Adrenal gland (tissue), 9 donors: ENCODE measurements at regions not wholly inside any gene's neighbourhood (a gene's known extent, or its start where the extent isn't known, plus 50 kb on each side); places are given as distances from the start of the nearest gene placed in this dataset.
"Not testable (repeated sequence)": the region's sequence is repeated elsewhere in the genome, so short reads cannot be mapped to it uniquely, and the experiment has no call there.

Experiments used
- DNase-seq, 7 donors: peaks; one replicate each; pipeline ENCODE4 v3.0.0-alpha.2; 2019 to 2020
- H3K27ac ChIP-seq, 5 donors: fragments of 200-600 bp; sonication (generic) in 4 of 5; 1 replicate in 3 of 5; 2 replicates in 2 of 5; pipeline versions ENCODE4 v1.5.1 to v1.8.0; 2016 to 2020; ENCODE audit warnings: mild to moderate bottlenecking in 1 of 5
- H3K27me3 ChIP-seq: fragments of 200-600 bp; 2 replicates; pipeline ENCODE4 v1.8.0; 2021
- H3K36me3 ChIP-seq, 2 donors: fragments of 200-600 bp; replicated peaks in 1 of 2; 1 replicate in 1 of 2; 2 replicates in 1 of 2; pipeline versions ENCODE4 v1.5.1 to v1.8.0; 2018 to 2022
- H3K4me1 ChIP-seq, 2 donors: fragments of 200-600 bp; replicated peaks in 1 of 2; 1 replicate in 1 of 2; 2 replicates in 1 of 2; pipeline versions ENCODE4 v1.5.1 to v1.8.0; 2018 to 2021
- H3K4me3 ChIP-seq, 4 donors: fragments of 200-600 bp; sonication (generic) in 3 of 4; one replicate each; pipeline ENCODE4 v1.5.1; 2016 to 2018
- H3K9me3 ChIP-seq, 3 donors: fragments of 200-600 bp; sonication (generic) in 1 of 3; replicated peaks in 1 of 3; 1 replicate in 2 of 3; 2 replicates in 1 of 3; pipeline versions ENCODE4 v1.5.1 to v1.8.0; 2016 to 2021
- POLR2A ChIP-seq, 2 donors: fragments of 450-650 bp; IDR thresholded peaks; one replicate each; pipeline ENCODE4 v1.6.1; 2017; ENCODE audit warnings: antibody characterized with exemption in 2 of 2, mild to moderate bottlenecking in 2 of 2, moderate library complexity in 1 of 2
- WGBS, 4 donors: extraction: QIAGEN DNeasy Blood & Tissue Kit in 2 of 4; methylation state at CpG; one replicate each; pipeline versions ENCODE4 v1.1.5 to v1.1.7; 2013 to 2017; 5-methylcytosine and 5-hydroxymethylcytosine counted together
- intact Hi-C, 2 donors: fragments of 100-400 bp; cut with DNase I; formaldehyde crosslinking; loops; one replicate each; pipeline versions ENCODE4 v1.14.1 to v1.15.0; 2022 to 2023
- TF ChIP-seq, protein P1 (sequence below), 6 experiments: fragments of 450-650 bp in 4 of 6; fragments of 200-600 bp in 2 of 6; sonication (generic) in 1 of 6; IDR thresholded peaks; 1 replicate in 5 of 6; 2 replicates in 1 of 6; pipeline versions ENCODE4 v1.5.1 to v1.8.0; 2016 to 2021; ENCODE audit warnings: antibody characterized with exemption in 6 of 6, mild to moderate bottlenecking in 2 of 6, moderate library complexity in 1 of 6
- donor health status: healthy with polysubstance abuse.
- donor health status: Bipolar disorder and iron deficiency.
- donor health status: DM: yes; HTN: yes; CAD: no.
- donor health status: DM: no; HTN: no; CAD: no.
- donor health status: DM: no; HTN: no; CAD: no.

DNA sequence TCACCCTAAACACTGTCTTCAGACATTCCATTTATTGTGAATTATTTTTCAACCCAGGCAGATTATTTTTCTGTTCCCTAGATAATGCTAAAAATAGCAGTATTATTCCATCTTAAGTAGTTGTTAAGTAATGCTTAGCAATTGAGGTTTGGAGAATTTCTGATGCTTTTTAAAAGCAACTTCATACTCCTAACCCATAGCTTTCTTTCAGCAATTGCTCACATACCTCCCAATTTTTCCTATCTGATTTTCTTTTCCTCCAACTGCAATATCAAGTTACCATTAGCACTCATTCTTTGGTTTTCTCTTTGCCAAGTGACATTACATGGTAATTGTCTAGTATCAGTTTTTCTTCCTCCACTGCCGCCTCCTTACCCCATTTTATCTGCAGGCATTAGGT is 104.7 kb downstream of the GPR85 start:
- Histone ChIP-seq H3K27ac (no peak overlapping the region), H3K9me3 (no peaks in the 10 kb centered on the region), H3K4me3 (no peak overlapping the region), H3K27me3 (no peaks in the 10 kb centered on the region), H3K36me3 (no peaks in the 10 kb centered on the region), H3K4me1 (no peaks in the 10 kb centered on the region)
- no peak for TF ChIP-seq POLR2A (IDR thresholded peaks at IDR 0.05)
- TF ChIP-seq, protein P1, sequence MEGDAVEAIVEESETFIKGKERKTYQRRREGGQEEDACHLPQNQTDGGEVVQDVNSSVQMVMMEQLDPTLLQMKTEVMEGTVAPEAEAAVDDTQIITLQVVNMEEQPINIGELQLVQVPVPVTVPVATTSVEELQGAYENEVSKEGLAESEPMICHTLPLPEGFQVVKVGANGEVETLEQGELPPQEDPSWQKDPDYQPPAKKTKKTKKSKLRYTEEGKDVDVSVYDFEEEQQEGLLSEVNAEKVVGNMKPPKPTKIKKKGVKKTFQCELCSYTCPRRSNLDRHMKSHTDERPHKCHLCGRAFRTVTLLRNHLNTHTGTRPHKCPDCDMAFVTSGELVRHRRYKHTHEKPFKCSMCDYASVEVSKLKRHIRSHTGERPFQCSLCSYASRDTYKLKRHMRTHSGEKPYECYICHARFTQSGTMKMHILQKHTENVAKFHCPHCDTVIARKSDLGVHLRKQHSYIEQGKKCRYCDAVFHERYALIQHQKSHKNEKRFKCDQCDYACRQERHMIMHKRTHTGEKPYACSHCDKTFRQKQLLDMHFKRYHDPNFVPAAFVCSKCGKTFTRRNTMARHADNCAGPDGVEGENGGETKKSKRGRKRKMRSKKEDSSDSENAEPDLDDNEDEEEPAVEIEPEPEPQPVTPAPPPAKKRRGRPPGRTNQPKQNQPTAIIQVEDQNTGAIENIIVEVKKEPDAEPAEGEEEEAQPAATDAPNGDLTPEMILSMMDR (IDR thresholded peaks at IDR 0.05), result no peak
- intact Hi-C loops, result no loop called here
- no peak for DNase-seq
- 73 to 90% (median 83%) methylated on average over 1 of the region's 1 CpG for WGBS, 4 donors

DNA sequence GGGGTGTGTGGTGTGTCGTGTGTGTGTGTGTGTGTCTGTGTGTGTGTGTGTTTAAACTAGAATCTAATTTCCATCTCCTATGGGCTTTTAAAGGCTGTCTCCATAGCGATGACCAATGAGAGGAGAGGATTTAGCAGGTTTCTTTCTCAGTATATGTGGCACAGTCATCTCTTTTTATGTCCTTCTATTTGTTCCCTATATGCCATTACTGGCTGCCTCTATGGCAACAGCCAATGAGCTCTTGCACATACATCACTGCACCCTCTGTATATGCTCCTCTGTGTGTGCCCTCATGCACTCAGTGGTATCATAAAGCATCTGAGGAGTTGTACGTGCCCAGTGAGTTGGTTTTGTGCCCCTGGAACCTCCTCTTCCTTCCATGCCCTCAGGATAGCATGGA is 107.6 kb downstream of the GPR85 start:
- H3K36me3 ChIP-seq, DNase-seq, H3K9me3 ChIP-seq, H3K27ac ChIP-seq, intact Hi-C loops, H3K4me1 ChIP-seq, H3K4me3 ChIP-seq, H3K27me3 ChIP-seq: not testable (repeated sequence)
- 66 to 80% (median 74%) methylated on average over 1 to 2 of the region's 3 CpGs for WGBS, 4 donors

DNA sequence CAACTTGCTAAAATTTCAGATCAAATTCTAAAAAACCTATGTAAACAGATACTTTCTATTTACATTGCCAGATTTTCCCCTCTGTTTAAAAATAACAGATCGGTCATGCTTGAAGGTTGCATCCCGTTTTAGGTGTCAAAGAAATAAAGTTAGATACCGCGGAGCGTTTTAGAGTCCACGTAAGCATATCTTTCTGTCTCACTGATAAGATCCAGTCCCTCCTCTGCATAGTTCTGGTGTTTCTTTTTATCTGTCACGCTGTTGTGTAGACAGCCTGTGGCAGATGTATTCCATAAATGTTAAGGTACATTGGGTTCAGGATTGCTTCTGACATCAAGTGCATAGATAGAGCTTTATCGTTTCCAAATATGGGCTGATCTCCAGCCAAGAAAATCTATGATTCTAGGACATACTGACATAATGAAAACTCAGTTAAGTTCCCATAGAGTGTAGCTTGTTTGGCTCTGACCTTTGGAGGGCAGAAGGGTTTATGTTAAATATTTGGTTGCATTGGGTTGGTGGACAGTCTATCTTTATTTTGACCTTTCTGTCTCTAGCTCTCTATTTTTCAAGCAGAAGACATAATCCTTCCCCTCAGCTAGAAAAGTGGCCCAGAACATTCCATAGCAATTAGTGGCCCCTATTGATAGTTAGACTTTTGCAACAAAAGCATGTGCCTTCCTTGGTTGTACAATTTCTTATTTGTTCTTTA is 109.2 kb downstream of the GPR85 start:
- H3K36me3 ChIP-seq, DNase-seq, H3K4me1 ChIP-seq, H3K4me3 ChIP-seq, H3K9me3 ChIP-seq, intact Hi-C loops, H3K27me3 ChIP-seq, H3K27ac ChIP-seq: not testable (repeated sequence)
- WGBS, 4 donors, result 57 to 76% (median 63%) methylated on average over 1 to 5 of the region's 8 CpGs; no CpG with 5 or more reads in 1 of the 4 donors

DNA sequence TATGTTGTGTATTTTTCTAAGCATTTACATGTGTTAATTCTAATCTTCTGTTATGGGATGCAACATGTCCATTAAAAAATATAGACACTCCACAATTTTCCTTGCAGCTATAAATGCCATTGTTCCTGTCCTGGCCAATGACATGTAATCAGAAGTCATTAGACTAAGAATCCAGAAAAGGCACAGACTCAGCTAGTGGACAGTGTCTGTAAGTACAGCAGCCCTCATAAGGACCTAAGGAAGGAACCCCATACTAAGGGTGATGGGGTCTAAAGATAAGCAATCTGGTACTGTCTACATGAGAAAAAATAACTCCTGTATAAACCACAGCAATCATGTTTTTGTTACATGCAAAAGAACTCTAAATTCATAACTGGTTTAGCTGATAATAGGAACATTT is 115.9 kb downstream of the GPR85 start:
- Histone ChIP-seq H3K36me3 (no peaks in the 10 kb centered on the region), H3K4me1 (no peaks in the 10 kb centered on the region), H3K27me3 (no peaks in the 10 kb centered on the region), H3K27ac (no peak overlapping the region), H3K4me3 (no peak overlapping the region), H3K9me3 (no peaks in the 10 kb centered on the region)
- intact Hi-C loops, result no loop called here
- DNase-seq, result no peak
- TF ChIP-seq, protein P1 (IDR thresholded peaks at IDR 0.05), result no peak
- no peak for TF ChIP-seq POLR2A (IDR thresholded peaks at IDR 0.05)

DNA sequence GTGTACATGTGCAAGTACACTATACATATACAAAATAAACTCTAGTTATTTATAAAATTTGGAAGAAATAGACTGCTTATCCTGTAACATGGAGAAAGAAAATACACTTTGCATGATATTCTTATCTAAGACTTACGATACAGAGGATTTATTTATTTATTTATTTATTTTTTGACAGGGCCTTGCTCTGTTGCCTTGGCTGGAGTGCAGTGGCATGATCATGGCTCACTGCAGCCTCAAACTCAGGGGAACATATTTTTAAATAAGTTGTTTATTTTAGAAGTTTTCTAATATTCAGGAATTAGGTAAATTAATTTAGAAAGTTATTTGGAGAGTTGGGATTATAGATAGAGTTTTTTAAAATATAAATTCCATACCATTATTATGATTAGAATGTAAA is 116.7 kb downstream of the GPR85 start:
- intact Hi-C loops, result no loop called here
- WGBS, 4 donors, result 60 to 74% (median 70%) methylated on average over 1 of the region's 1 CpG
- Histone ChIP-seq H3K36me3 (no peaks in the 10 kb centered on the region), H3K27ac (no peak overlapping the region), H3K27me3 (no peaks in the 10 kb centered on the region), H3K9me3 (no peaks in the 10 kb centered on the region), H3K4me3 (no peak overlapping the region), H3K4me1 (no peaks in the 10 kb centered on the region)
- no peak for DNase-seq
- TF ChIP-seq, protein P1 (IDR thresholded peaks at IDR 0.05), result no peak
- TF ChIP-seq POLR2A (IDR thresholded peaks at IDR 0.05), result no peak
